HCT116 (cell line): ENCODE measurements at regions not wholly inside any gene's neighbourhood (a gene's known extent, or its start where the extent isn't known, plus 50 kb on each side); places are given as distances from the start of the nearest gene placed in this dataset.

Experiments
- EZH2 ChIP-seq: fragments of 200-600 bp; sonication (generic); IDR thresholded peaks from 2 replicates; pipeline ENCODE4 v1.6.1; 2017; ENCODE audit warnings: antibody characterized with exemption, mixed run types
- POLR2A ChIP-seq: IDR thresholded peaks from 2 replicates; pipeline ENCODE4 v1.7.0; 2011; ENCODE audit warnings: borderline replicate concordance; ENCODE audit not compliant: insufficient read depth, insufficient read length; ENCODE audit errors: extremely low read depth
- SRF ChIP-seq: IDR thresholded peaks from 2 replicates; pipeline ENCODE4 v1.6.1; 2012; ENCODE audit warnings: low read depth
- ZNF274 ChIP-seq: fragments of 200-500 bp; sonication (Bioruptor generic); IDR thresholded peaks from 2 replicates; pipeline ENCODE4 v1.6.1; 2014; ENCODE audit warnings: mild to moderate bottlenecking, low read depth, low read length, inconsistent platforms

DNA sequence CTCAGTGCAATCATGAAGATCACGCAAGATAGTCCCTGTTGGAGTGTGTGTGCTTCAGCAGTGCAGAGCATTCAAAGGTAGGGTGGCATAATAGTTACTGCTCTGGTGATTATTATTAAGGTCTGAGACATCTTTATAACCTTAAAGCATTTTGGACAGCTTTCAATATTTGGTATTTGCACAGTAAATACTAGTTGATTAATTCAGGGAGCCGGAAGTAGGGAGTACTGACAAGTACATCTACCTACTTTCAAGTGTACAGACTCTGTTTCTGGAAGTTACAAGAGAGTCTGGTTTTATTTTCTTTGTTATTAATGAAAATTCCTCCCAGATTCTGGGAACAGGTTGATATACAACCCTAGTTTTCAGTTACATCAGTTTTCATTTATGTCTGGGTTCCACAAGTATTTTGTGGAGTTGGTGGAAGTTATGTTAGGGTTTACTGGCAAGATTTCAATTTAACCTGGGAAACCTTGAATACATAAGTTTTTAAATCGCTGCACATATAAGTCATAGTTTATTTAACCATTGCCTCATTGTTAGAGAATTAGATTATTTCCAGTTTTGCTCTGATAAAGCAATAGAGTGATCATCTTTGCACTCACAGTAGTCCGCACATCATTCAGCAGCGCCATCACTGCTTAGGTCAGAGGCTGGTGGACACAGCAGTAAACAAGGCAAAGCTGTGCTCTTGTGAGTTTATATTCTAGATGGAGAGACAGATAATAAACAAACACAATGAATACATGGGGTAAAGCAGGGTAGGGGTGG, 366.6 kb downstream of the REEP3 start:
- TF ChIP-seq SRF (no peak), POLR2A (no peak), ZNF274 (no peak), EZH2 (no peak)
